GM23338 (cell line): ENCODE measurements at regions not wholly inside any gene's neighbourhood (a gene's known extent, or its start where the extent isn't known, plus 50 kb on each side); places are given as distances from the start of the nearest gene placed in this dataset.

ENCODE experiments used
- ATAC-seq: fragments of 200-7000 bp; cut with Tn5 transposase; 3 replicates; pipeline ENCODE4 v1.9.1; 2020
- DNase-seq: peaks from one replicate; pipeline ENCODE4 v3.0.0-alpha.2; 2015; ENCODE audit warnings: low spot score
- H2AFZ ChIP-seq: fragments of 200-600 bp; sonication (generic); 2 replicates; pipeline ENCODE4 v1.8.0; 2016; ENCODE audit warnings: antibody characterized with exemption, mild to moderate bottlenecking, moderate library complexity
- H3F3A ChIP-seq: fragments of 200-600 bp; sonication (generic); replicated peaks from 2 replicates; pipeline ENCODE4 v1.8.0; 2017; ENCODE audit warnings: antibody characterized with exemption, mixed run types, low read depth
- H3K27ac ChIP-seq: fragments of 200-600 bp; sonication (generic); 2 replicates; pipeline ENCODE4 v1.6.1; 2016; ENCODE audit warnings: low read depth
- H3K27me3 ChIP-seq: fragments of 200-600 bp; sonication (generic); 2 replicates; pipeline ENCODE4 v1.8.0; 2016; ENCODE audit warnings: mild to moderate bottlenecking, mixed run types, moderate library complexity; ENCODE audit not compliant: insufficient read depth
- H3K36me3 ChIP-seq: fragments of 200-600 bp; sonication (generic); 2 replicates; pipeline ENCODE4 v1.8.0; 2016; ENCODE audit warnings: mild to moderate bottlenecking; ENCODE audit not compliant: insufficient read depth
- H3K4me1 ChIP-seq: fragments of 200-600 bp; sonication (generic); 2 replicates; pipeline ENCODE4 v1.8.0; 2016; ENCODE audit warnings: mild to moderate bottlenecking, moderate library complexity; ENCODE audit not compliant: insufficient read depth
- H3K4me2 ChIP-seq: fragments of 200-600 bp; sonication (generic); 2 replicates; pipeline ENCODE4 v1.7.1; 2017; ENCODE audit warnings: mixed run types
- H3K4me3 ChIP-seq: fragments of 200-600 bp; sonication (generic); 2 replicates; pipeline ENCODE4 v1.6.1; 2016; ENCODE audit warnings: mixed run types
- H3K79me2 ChIP-seq: fragments of 200-600 bp; sonication (generic); replicated peaks from 2 replicates; pipeline ENCODE4 v1.8.0; 2017; ENCODE audit warnings: mild to moderate bottlenecking; ENCODE audit not compliant: insufficient read depth
- H3K9me2 ChIP-seq: fragments of 200-600 bp; sonication (generic); 2 replicates; pipeline ENCODE4 v1.8.0; 2017; ENCODE audit not compliant: insufficient read depth
- H4K20me1 ChIP-seq: fragments of 200-600 bp; sonication (generic); replicated peaks from 2 replicates; pipeline ENCODE4 v1.8.0; 2017; ENCODE audit warnings: mild to moderate bottlenecking; ENCODE audit not compliant: insufficient read depth
- H3K27ac Mint-ChIP-seq: 2 replicates; pipeline ENCODE4 v1.8.0; 2020; ENCODE audit warnings: inconsistent platforms, mild to moderate bottlenecking, moderate library complexity, mixed read lengths
- H3K27me3 Mint-ChIP-seq: 3 replicates; pipeline ENCODE4 v1.8.0; 2022; ENCODE audit warnings: low read depth, mild to moderate bottlenecking, moderate library complexity, mixed read lengths, inconsistent platforms; ENCODE audit not compliant: insufficient read depth, poor library complexity
- H3K36me3 Mint-ChIP-seq: 3 replicates; pipeline ENCODE4 v1.8.0; 2021; ENCODE audit warnings: low read depth, mild to moderate bottlenecking, inconsistent platforms, moderate library complexity, mixed read lengths
- H3K4me1 Mint-ChIP-seq: 3 replicates; pipeline ENCODE4 v1.8.0; 2020; ENCODE audit warnings: mild to moderate bottlenecking, inconsistent platforms, mixed read lengths
- H3K4me3 Mint-ChIP-seq: 3 replicates; pipeline ENCODE4 v1.8.0; 2021; ENCODE audit warnings: moderate library complexity, mild to moderate bottlenecking, inconsistent platforms, mixed read lengths
- H3K9me3 Mint-ChIP-seq: 3 replicates; pipeline ENCODE4 v1.8.0; 2020; ENCODE audit warnings: moderate library complexity, mild to moderate bottlenecking, inconsistent platforms, mixed read lengths
- CREB1 ChIP-seq: fragments of 250-450 bp; sonication (Bioruptor Pico); IDR thresholded peaks from 2 replicates; pipeline ENCODE4 v1.5.0; 2020; ENCODE audit warnings: low read depth, mild to moderate bottlenecking, moderate library complexity
- EZH2 ChIP-seq: fragments of 200-600 bp; sonication (generic); IDR thresholded peaks from one replicate; pipeline ENCODE4 v1.8.0; 2017; ENCODE audit warnings: antibody characterized with exemption, mild to moderate bottlenecking, low read depth; ENCODE audit not compliant: unreplicated experiment
- EZH2phosphoT487 ChIP-seq: fragments of 200-600 bp; sonication (generic); IDR thresholded peaks from one replicate; pipeline ENCODE4 v1.8.1; 2018; ENCODE audit warnings: antibody characterized with exemption; ENCODE audit not compliant: unreplicated experiment
- NANOG ChIP-seq: IDR thresholded peaks from 2 replicates; pipeline ENCODE4 v1.6.1; 2016; ENCODE audit warnings: antibody characterized with exemption, borderline replicate concordance
- STAT1 ChIP-seq: IDR thresholded peaks from one replicate; pipeline ENCODE4 v1.6.1; 2016; ENCODE audit warnings: antibody characterized with exemption; ENCODE audit not compliant: unreplicated experiment
- ZNF114 ChIP-seq: fragments of 250-450 bp; sonication (Bioruptor Pico); IDR thresholded peaks from 2 replicates; pipeline ENCODE4 v1.5.0; 2020; ENCODE audit warnings: mild to moderate bottlenecking, moderate library complexity
- ZNF331 ChIP-seq: fragments of 250-450 bp; sonication (Bioruptor Pico); IDR thresholded peaks from 2 replicates; pipeline ENCODE4 v1.5.0; 2020; ENCODE audit warnings: low read depth, mild to moderate bottlenecking, moderate library complexity
- TF ChIP-seq, protein P1 (sequence below), 2 experiments: fragments of 200-600 bp in 1 of 2; sonication (generic) in 1 of 2; conservative IDR thresholded peaks; 2 replicates each; pipeline versions ENCODE4 v1.5.1 to v1.6.1; 2016 to 2017; ENCODE audit warnings: antibody characterized with exemption in 2 of 2, low read depth in 2 of 2, mild to moderate bottlenecking in 2 of 2, moderate library complexity in 1 of 2
- TF ChIP-seq, protein P2 (sequence below): IDR thresholded peaks from 2 replicates; pipeline ENCODE4 v1.6.1; 2016; ENCODE audit warnings: antibody characterized with exemption
- TF ChIP-seq, protein P3 (sequence below): IDR thresholded peaks from one replicate; pipeline ENCODE4 v1.6.1; 2018; ENCODE audit warnings: antibody characterized with exemption; ENCODE audit not compliant: unreplicated experiment

DNA sequence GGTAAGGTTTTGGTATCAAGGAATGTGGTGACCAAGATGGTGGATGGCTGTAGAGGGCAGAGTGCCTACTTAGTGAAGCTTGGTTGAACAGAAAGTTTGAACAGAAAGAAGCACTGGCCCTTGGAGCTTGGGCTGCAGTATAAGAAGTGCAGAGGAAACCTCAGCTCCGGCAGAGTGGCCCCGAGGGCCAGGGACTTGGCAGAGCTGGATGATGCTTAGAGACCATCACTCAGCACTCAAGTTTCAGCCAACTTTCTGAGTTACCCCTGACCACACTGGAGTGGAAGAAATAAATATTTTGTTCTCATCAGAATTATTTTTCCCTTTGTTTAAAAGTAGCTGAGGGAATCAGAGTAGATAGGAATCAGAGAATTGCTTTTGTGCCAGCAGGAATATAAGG, 336.7 kb downstream of the C7orf25 start:
- no peaks in the 10 kb centered on the region for H3K4me1 ChIP-seq
- no peaks in the 10 kb centered on the region for H3K36me3 ChIP-seq
- DNase-seq (no peak), ATAC-seq (no peak)
- Mint-ChIP-seq H3K36me3 (peaks cover 8% of the 10 kb centered on the region), H3K27me3 (no peaks in the 10 kb centered on the region), H3K4me3 (no peak overlapping the region), H3K27ac (no peak overlapping the region), H3K9me3 (peaks cover 23% of the 10 kb centered on the region), H3K4me1 (peaks cover 3% of the 10 kb centered on the region; the same call in 1 of the 3 replicates)
- no peaks in the 10 kb centered on the region for H3K9me2 ChIP-seq
- no peak overlapping the region for H3K4me3 ChIP-seq
- H2AFZ ChIP-seq: peak overlapping the region; percentile 66; the same call in 1 of the 2 replicates
- H3F3A ChIP-seq: no peaks in the 10 kb centered on the region
- TF ChIP-seq EZH2phosphoT487 (no peak), STAT1 (no peak)
- no peaks in the 10 kb centered on the region for H3K79me2 ChIP-seq
- no peaks in the 10 kb centered on the region for H4K20me1 ChIP-seq
- H3K27ac ChIP-seq: no peak overlapping the region
- H3K27me3 ChIP-seq: no peaks in the 10 kb centered on the region
- no peak overlapping the region for H3K4me2 ChIP-seq

DNA sequence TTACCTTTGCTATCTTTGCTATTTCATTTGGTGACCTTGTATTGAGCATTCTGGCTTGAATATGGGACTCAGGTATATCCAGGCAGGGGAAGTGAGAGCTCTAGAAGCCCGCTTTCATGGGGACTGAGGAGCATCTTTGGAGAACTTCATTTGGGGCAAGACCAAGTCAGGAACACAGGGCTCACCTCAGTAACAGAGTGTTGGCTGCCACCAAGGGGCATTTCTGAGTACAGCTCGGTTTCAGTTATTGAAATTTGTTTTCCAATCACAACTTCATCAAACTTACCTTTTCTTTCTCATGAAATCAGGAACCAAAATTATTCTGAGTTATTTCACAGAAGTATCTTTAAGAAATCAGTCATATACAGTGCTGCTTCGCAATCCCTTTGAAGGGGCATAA, 337.2 kb downstream of the C7orf25 start:
- Histone ChIP-seq H3F3A (no peaks in the 10 kb centered on the region), H4K20me1 (no peaks in the 10 kb centered on the region), H3K27ac (no peak overlapping the region), H3K9me2 (no peaks in the 10 kb centered on the region), H3K4me2 (no peak overlapping the region), H3K36me3 (no peaks in the 10 kb centered on the region), H3K27me3 (no peaks in the 10 kb centered on the region), H3K79me2 (no peaks in the 10 kb centered on the region), H3K4me3 (no peak overlapping the region), H2AFZ (peak overlapping the region; percentile 66; the same call in 1 of the 2 replicates), H3K4me1 (no peaks in the 10 kb centered on the region)
- DNase-seq (peak; percentile 18), ATAC-seq (peak; percentile 62; the same call in 2 of the 3 replicates)
- Mint-ChIP-seq H3K4me3 (no peak overlapping the region), H3K9me3 (peaks cover 22% of the 10 kb centered on the region), H3K27ac (no peak overlapping the region), H3K4me1 (peaks cover 3% of the 10 kb centered on the region; the same call in 1 of the 3 replicates), H3K27me3 (no peaks in the 10 kb centered on the region), H3K36me3 (peaks cover 10% of the 10 kb centered on the region)
- no peak for TF ChIP-seq STAT1
- TF ChIP-seq EZH2: no peak
- TF ChIP-seq, protein P1, sequence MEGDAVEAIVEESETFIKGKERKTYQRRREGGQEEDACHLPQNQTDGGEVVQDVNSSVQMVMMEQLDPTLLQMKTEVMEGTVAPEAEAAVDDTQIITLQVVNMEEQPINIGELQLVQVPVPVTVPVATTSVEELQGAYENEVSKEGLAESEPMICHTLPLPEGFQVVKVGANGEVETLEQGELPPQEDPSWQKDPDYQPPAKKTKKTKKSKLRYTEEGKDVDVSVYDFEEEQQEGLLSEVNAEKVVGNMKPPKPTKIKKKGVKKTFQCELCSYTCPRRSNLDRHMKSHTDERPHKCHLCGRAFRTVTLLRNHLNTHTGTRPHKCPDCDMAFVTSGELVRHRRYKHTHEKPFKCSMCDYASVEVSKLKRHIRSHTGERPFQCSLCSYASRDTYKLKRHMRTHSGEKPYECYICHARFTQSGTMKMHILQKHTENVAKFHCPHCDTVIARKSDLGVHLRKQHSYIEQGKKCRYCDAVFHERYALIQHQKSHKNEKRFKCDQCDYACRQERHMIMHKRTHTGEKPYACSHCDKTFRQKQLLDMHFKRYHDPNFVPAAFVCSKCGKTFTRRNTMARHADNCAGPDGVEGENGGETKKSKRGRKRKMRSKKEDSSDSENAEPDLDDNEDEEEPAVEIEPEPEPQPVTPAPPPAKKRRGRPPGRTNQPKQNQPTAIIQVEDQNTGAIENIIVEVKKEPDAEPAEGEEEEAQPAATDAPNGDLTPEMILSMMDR (conservative IDR thresholded peaks at IDR 0.05; ENCODE audit: low read depth in 2 of 2): peak; percentile 48 to 62

DNA sequence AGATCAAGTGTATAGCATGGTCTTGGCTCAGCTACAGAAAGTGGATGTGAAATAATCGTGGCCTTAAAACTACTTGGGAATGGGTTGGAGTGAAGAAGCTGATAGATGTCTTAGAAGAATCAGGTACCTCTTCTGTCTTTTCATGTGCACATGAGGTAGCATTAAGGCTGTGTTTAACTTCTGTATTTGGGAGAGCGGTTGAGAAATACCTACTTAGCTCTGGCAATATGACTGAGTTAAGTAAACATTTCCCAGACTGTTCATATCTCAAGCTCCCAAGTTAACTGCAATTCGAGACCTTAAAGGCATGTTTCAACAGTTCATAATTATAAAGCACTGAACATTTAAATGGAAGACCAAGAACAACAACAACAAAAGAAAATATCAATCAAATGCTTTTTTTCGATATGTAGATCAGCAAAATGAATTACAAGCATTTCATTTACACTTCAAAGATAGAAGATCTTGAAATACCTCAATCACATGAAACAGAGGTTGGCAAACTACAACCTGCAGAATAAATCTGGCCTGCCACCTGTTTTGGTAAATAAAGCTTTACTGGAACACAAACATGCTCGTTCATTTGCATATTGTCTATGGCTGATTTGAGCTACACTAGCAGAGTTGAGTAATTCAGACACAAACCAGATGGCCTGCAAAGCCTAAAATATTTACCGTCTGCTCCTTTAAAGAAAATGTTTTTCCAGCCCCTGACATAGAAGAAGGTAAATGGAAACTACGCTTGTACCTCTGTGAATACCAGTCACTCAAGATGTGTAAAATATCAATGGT, 337.1 kb upstream of the GLI3 start:
- no peak overlapping the region for H3K4me3 Mint-ChIP-seq
- Histone ChIP-seq H3K9me2 (no peaks in the 10 kb centered on the region), H3K27ac (no peak overlapping the region), H3K4me2 (no peak overlapping the region), H3K4me1 (no peaks in the 10 kb centered on the region), H3K36me3 (no peaks in the 10 kb centered on the region), H3K79me2 (no peaks in the 10 kb centered on the region), H3K27me3 (no peaks in the 10 kb centered on the region), H4K20me1 (no peaks in the 10 kb centered on the region), H3F3A (no peaks in the 10 kb centered on the region), H2AFZ (peak overlapping the region; percentile 66; the same call in 1 of the 2 replicates), H3K4me3 (no peak overlapping the region)
- H3K27me3 Mint-ChIP-seq: no peaks in the 10 kb centered on the region
- peaks cover 3% of the 10 kb centered on the region; the same call in 1 of the 3 replicates for H3K4me1 Mint-ChIP-seq
- no peak for ATAC-seq
- peaks cover 19% of the 10 kb centered on the region for H3K9me3 Mint-ChIP-seq
- H3K27ac Mint-ChIP-seq: no peak overlapping the region
- DNase-seq: no peak
- H3K36me3 Mint-ChIP-seq: peaks cover 10% of the 10 kb centered on the region
- TF ChIP-seq ZNF331 (CRISPR knock-in tag) (no peak), NANOG (no peak), CREB1 (CRISPR knock-in tag) (no peak), ZNF114 (no peak), EZH2phosphoT487 (no peak)
- TF ChIP-seq, protein P2, sequence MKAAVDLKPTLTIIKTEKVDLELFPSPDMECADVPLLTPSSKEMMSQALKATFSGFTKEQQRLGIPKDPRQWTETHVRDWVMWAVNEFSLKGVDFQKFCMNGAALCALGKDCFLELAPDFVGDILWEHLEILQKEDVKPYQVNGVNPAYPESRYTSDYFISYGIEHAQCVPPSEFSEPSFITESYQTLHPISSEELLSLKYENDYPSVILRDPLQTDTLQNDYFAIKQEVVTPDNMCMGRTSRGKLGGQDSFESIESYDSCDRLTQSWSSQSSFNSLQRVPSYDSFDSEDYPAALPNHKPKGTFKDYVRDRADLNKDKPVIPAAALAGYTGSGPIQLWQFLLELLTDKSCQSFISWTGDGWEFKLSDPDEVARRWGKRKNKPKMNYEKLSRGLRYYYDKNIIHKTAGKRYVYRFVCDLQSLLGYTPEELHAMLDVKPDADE: no peak
- TF ChIP-seq, protein P3, sequence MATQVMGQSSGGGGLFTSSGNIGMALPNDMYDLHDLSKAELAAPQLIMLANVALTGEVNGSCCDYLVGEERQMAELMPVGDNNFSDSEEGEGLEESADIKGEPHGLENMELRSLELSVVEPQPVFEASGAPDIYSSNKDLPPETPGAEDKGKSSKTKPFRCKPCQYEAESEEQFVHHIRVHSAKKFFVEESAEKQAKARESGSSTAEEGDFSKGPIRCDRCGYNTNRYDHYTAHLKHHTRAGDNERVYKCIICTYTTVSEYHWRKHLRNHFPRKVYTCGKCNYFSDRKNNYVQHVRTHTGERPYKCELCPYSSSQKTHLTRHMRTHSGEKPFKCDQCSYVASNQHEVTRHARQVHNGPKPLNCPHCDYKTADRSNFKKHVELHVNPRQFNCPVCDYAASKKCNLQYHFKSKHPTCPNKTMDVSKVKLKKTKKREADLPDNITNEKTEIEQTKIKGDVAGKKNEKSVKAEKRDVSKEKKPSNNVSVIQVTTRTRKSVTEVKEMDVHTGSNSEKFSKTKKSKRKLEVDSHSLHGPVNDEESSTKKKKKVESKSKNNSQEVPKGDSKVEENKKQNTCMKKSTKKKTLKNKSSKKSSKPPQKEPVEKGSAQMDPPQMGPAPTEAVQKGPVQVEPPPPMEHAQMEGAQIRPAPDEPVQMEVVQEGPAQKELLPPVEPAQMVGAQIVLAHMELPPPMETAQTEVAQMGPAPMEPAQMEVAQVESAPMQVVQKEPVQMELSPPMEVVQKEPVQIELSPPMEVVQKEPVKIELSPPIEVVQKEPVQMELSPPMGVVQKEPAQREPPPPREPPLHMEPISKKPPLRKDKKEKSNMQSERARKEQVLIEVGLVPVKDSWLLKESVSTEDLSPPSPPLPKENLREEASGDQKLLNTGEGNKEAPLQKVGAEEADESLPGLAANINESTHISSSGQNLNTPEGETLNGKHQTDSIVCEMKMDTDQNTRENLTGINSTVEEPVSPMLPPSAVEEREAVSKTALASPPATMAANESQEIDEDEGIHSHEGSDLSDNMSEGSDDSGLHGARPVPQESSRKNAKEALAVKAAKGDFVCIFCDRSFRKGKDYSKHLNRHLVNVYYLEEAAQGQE: no peak
